Activated T-cell treated with anti-CD3 and anti-CD28 coated beads for 48 hours (primary cell): ENCODE measurements at regions not wholly inside any gene's neighbourhood (a gene's known extent, or its start where the extent isn't known, plus 50 kb on each side); places are given as distances from the start of the nearest gene placed in this dataset.

Source experiments
- DNase-seq: peaks from one replicate; pipeline ENCODE4 v3.0.0-alpha.2; 2020; ENCODE audit warnings: low read depth

DNA sequence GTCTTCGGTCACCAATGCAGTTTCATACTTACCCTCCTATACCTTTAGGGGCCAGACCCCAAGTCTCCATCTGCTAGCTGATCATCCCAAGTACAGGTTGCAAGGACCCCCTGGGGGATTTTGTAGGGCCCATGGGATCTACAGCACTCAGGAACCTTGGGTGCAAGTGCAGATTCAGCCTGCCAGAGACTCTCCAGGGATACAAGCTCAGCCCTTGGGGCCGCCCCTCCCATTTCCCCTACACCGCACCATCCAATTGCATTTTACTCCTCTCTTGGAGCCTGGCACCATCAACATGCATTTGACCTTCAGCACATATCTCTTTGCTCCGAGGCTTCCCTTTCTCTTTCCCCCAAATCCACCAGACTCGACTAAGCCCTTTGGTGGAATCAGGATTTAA, 154.7 kb upstream of the ZNF536 start:
- no peak for DNase-seq

DNA sequence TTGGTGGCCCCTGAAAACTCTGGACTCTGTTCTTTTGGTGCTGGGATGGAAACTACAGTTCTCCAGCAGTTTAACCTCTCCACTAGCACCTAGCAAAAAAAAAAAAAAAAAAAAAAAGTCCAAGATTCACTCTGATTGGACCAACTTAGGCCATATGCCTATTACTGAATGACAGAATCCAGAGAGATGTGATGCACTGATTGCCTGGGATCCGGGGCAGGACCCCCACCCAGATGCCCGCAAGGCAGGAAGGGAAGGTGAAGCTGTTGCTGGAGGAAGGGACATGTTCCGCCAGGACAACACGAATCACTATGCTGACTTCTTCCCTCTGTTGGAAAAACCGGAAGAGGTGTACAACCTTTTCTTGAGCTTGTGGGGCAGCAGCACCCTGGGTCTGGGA, 152.5 kb upstream of the ZNF536 start:
- DNase-seq, result no peak

DNA sequence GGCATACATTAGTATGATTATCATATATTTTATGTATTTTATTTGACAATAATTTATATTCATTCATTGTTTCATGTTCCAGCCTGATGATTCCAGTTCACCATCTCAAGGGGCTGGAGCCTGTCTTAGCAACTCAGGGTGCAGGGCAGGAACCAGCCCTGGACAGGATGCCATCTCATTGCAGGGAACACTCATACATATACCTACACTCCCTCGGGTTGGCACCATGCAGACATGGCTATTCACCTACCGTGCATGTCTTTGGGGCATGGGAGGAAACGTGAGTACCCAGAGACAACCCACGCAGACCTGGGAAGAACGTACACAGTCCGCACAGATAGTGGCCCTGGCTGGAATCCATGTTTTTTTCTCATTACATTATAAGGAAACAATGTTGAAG, 151.0 kb upstream of the ZNF536 start:
- no peak for DNase-seq

DNA sequence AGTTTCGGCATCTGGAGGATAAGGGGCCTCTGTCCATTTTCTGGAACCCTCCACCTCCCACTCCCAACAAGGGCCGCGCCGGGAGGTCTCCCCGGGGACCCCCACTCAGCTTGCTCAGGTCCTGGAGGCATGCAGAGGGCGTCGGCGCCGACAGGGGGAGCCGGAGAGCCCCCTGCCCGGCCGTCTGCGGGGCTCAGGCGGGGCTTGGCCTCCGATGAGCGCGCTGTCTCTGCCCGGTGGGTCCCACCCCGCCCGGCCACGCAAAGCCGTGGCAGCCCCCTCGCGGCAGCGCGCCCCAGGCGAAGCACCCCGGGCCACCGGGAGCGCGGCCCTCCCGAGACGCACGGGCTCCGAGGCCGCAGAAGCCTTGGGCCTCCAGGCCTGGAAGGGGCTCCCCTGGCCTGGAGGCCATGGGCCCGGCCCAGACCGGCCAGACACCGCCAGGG, 149.7 kb upstream of the ZNF536 start:
- no peak for DNase-seq

DNA sequence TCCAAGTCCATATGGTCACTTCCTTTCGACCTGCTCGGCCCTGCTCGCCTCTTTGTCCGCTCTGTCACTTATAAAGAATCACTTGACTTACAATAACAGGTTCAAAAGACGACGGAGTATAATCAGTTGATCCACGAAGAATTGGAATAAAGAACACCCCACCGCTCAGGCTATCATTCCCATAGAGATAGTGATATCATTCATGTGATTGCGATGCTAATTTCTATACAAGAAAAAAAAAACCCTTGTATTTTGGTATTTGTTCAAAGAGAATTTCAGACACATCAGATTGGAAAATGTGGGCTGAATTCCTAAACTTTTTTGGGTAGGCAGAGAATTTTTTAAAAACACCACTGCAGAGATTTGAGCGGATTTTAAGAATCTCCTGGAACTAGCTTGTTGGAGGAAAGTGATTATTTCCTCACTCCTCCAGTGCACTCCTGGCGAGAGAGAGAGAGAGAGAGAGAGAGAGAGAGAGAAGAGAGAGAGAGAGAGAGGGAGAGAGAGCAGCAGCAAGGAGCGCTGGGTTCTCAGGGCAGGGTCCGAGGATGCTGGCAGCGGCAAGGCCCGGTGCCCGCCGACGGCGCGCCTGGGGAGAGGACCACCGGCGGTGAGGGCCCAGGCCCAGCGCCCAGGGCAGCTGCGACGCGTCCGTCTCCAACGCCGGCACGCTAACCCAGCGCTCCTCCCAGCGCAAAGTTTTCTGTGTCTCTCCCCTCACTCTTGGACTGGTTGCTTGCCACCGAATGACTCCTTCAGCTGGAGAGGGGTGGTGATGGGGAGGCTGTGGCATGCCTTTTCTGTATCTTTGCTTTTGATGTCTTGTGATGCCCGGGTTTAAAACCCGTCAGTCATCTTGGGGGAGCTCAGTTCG, 149.0 kb upstream of the ZNF536 start:
- no peak for DNase-seq

DNA sequence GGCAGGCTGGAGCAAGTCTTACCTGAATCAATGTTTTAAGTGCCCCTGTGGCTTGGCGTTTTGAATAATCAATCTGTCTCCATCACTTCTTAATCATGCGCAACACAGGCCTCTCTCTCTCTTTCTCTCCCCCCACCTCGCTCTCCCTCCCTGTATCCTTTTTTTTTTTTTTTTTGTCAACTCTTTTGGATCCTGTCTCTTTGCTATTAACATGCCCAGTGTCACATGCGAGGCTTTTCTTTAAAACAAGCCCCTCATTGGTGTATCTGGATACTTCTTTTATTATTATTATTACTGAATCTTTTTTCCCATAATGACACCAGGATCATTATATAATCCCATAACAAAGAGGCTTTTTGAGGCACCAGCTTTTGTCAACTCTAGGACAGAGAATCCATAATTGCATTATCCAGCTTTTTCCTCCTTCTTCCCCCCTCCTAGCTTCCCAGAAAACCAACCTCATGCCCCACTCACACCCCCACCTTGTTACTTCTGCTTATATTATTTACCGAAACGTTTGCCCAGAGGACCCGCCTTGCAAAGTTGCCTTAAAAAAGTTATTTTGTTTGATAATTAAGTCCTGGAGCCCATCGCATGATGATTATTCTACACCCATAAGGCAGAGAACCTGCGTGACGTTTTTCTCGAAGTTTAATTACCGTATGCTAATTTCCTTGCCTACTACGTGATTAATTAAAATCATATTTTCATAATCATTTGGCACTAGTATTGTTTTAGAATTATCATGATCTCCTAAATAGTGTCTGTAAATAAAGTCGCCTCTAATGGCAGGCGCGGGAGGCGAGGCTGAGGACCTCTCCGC, 148.1 kb upstream of the ZNF536 start:
- no peak for DNase-seq

DNA sequence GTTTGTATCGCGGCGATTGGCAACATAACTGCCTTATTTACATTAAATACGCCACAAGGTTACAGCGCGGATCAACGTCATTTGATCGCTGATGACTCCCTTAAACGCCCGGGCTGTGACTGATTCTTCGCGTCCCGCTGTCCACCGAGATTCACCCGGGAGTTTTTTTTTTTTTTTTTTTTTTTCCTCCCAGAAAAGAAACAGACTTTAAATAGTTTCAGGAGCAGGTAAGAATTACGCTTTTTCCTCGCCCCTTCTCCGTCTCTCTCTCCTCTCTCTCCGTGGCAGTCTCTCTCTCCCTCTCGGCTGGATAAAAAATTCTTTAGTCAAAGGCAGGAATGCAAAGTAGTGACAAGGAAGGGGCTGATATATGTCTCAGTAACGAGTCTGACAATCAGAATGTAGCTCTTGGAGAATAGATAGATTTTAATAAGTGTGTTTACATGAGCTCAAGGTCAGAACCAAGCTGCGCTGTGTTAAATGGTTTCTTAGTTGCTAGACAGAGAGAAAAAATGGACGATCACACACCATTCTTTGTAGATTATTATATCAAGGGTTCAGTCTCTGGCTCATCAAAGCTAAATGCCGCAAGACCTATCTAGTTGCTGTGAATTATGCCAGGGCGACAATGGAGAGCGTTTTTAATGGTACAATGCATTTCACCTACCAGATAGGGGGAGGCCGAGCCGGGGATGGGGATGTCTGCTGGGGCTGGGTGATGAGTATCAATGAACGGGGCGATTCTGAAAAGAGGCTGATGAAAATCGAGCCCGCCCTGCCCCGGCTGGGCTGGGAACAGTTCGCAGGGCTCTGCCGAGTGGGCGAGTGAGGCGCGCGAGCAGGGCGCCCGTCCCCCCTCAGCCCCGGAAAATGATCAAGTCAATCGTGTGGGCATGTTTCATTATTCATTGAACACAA, 147.2 kb upstream of the ZNF536 start:
- DNase-seq, result no peak

DNA sequence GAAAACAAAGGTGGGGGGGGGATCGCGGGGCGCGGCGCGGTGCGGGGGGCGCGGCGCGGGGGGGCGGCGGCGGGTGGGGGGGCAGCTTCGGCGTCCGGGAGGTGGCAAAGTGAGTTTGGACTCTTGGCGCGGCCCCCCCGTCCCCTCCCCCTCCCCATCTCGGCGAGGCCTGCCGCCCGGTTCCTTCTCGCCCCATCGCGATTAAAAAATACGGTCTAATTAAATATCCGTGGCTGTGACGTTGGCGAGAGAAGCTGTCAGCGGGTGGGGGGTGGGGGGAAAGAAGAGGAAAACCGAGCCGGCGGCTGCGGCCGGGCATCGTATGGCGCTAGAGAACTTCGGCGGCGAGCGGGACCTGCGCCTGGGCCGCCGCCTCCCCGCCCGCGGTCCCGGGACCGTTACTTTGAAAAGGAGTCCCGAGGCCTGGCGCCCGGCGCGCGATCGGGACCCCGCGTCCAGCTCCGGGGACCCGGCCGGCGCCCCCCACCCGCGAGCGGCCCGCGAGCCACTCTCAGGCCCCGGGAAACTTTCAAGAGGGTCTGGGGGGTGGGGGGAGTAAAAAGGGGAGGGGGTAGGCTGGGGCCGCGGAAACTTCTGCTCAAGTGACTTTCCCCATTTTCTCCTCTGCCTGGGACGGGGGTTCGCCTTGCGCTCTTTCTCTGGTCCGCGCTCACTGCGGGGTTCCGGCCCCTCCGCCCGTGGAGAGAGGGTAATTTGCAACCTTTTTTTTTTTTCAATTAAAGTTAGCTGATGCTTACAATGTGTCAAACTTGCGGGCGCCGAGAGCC, 146.3 kb upstream of the ZNF536 start:
- no peak for DNase-seq

DNA sequence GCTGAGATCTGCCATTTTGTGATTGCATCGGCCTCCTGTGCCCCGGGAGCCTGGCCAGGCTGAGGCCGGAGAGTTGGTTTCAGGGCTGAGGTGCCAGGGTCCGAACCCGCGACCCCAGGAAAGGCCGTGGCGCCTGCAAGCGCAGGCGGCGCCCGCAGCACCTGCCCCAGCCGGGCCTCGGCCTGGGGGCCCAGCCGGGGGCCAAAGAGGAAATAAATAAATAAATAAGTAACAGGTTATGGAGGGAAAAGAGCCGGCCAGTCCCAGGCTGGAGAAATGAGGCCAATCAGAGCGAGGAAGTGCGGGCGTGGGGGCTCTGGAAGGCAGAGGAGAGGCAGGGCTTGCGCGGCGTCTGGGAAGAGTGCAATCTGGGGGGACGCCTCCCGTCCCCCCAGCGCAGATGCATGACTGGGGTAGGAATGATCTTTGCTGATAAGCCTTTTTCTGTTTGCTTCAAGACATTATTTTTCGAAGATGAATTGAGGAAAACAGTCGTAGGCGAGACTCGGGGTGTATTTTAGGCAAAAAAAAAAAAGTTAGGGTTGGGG, 145.6 kb upstream of the ZNF536 start:
- no peak for DNase-seq

DNA sequence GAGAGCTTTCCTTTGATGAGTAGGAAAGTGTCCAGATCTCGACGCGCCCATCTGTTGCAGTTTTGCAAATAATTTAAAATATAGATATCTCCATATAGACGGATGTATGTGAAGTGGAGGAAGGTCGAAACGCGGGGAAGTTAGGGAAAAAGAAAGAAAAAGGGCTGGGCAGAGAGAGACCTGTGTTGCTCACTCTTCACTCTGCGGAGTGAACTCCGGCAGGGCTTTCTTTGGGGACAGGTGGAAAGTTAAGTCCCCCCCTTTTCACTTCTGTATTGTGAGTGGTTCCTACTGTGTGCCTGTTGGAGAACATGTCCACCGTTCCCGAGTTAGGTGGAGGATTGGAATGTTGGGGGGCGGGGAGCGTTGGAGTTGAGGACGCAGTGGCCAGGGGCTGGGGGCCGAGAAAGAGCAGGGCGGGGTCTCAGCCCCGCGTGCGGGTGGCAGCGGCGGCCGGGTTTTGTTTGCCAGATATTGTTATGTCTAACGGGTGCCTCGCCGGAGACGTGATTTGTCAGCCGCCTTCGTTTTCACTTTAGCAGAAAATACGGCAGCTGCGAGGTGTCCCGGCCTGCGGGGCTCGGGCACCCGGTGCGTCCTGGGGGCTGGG, 145.1 kb upstream of the ZNF536 start:
- DNase-seq, result no peak

DNA sequence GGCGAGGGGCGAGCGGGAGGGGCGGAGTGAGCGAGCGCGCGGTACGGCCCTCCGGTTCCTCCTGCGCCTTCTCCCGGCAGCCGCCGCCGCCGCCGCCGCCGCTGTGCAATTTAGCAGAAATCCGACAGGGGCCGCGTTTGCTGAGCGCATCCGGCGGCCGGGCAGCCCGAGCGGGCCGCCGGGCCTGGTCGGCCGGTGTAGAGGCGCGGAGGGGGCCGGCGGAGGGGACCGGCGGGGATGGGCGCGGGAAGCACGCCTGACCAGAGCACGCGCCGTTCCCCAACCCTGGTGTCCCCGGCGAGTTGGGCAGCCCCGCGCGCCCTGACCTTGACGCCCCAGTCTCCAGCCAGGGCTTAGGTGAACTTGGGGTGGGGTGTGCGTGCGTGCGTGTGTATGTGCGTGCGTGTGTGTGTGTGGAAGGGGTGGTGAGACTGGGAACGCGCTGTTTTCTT, 144.5 kb upstream of the ZNF536 start:
- peak; percentile 72 for DNase-seq

DNA sequence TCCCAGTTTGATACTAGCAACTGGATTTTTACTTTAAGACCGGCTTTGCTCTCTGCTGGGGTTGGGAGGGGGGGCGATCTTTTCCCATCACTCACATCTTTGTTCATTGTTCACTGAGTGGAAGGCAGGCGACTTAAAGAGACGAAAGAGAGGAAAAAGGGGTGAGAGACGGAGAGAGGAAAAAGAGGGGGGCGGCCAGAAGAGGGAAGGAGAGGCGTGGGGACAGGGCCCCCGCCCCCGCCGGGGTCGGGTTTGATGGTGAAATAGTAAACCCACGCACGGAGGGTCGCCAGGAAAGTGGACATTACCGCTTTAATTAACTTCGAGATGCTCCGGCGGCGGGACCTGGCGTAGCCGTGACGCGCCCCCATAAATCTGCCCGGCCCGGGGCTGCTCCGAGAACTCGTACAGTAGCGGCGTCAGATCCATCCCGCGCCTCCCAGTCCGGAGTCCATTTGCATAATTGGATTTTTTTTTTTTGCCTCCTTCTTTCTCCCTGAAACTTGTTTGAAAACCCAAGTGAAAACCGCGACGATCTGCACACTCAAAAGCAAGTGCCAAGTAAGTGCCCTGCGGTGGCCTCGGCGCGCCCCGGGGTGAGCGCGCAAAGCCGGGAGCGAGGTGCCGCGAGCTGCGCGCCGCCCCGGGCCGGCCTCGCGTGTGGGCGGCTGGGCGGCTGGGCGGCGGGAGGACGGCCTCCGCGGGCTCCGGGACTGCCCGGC, 143.9 kb upstream of the ZNF536 start:
- no peak for DNase-seq

DNA sequence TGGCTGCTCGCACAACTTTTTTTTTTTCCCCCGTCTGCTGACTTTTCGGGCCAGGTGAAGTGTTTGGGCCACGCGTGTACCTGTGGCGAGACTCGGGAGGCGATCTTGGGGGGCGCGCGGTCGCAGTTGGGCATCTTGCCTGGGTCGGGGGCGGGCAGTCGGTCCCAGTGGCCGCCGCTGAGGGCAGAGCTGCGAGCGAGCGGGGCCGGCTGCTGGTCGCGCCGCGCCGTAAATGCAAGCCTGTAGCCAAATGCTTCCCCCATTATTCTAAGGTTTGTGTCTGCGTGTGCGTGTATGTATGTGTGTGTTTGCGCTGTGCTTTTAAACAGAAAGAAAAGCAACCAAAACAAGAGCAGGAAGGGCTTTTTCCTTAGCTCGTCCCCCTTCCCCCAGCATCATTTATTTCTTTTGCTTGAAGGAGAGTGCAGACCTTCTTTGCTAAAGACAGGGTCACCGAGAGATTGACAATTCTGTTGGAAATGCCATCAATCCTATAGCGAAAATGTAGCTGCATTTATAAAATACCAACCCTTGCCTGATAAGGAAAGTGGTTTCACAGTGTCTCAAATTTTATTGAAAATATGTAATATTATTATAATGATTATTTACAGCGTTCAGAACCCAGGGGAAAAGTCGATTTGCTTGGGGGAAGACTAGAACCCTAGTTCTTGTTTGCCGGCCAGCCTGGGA, 143.2 kb upstream of the ZNF536 start:
- no peak for DNase-seq

DNA sequence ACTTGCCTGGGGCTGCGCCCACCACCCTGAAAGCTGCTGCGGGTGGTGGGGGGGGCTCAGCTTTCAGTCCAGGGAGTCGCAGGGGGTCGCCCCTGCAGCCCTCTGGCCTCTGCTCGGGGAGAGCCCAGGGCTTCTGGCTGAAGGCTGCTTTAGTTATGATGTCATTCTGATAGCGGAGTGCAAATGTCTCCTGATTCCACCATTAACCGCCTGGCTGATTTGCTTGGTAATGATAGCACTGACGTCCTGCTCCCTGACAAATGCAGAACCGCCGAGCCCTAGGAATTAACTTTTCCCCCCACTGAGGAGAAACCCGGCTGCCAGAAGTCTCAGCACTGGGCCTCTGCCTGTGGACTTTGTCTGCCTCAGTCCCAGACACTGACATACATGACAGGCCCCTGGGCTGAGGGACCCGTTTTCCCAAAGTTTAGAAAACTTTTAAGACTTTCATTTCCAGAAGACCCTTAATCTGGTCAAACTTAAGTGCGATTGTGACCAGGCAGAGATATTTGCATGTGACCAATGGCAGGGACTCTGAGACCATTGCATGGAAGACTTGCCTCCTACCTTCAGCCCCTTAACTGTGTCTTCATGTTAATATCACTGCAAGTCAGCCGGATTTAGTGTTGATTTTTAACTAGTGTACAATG, 142.5 kb upstream of the ZNF536 start:
- DNase-seq, result no peak

DNA sequence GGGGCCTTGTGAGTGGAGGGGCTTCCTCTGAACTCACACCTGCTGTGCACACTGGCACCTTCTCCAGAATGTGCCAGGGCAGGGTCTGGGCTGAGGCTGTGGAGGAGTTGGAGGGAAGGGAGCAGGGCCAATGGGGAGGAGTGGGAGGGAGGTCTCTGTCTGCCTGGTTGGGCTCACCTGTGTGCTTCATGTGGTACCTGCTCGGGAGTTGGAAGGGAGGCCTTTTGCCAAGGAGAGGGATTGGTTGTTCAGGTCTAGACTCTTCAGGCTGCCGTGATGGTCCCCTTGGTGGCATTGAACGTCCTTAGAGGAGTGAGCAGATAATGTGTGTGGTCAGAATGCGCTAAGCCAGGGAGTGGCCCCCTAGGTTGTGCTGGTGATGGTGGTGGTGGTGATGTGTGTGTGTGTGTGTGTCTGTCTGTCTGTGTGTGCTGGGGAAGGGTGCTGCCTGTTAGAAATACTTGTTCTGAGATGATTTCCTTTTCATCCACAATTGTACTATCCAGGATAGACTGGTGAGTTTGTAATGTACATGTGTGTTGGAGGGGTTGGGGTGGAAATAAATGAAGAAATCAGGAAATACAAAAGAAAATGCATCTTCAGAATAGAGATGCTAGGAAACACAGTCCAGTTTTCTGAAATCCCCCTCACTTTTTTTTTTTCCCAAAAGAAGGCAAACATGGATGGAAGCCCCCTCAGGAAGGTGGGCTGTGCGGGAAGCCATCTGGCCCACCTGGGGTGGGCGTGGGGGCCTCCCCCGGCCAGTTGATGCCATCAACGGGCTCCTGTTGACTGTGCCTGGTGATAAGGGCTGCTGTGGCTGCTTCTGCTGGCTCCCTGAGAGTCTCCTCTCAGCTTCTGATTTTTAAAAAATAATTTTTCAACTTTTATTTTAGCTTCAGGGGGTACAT, 140.5 kb upstream of the ZNF536 start:
- DNase-seq, result no peak

DNA sequence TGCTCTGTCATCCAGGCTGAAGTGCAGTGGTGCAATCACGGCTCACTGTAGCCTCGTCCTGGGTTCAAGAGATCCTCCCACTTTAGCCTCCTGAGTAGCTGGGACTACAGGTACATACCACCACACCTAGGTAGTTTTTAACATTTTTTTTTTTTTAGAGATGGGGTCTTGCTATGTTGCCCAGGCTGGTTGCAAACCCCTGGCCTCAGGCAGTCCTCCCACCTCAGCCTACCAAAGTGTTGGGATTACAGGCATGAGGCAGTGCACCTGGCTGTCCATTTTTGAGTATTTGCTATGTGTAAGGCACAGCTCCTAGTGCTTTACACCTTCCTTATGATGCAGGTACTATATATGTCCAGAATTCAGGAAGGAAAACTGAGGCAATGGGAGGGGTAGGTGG, 138.8 kb upstream of the ZNF536 start:
- no peak for DNase-seq

DNA sequence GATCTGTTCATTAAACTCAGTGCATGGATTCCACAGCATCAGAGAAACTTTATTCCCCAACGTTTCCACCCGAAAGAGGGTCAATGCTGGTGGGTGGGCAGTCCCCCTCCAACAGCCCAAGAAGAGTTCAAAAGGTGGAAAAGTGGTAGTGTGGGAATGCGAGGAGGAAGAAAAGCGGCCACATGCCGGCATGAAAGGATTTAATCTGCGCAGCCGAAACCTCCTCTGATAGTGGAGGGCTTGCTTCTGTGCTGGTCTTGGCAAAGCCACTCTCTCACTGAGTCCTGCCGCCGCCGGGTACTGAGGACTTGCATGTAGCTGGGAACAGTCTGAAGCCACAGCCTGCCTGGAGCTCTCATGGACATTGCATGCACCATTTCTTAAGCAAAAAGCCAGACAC, 136.2 kb upstream of the ZNF536 start:
- DNase-seq, result no peak

DNA sequence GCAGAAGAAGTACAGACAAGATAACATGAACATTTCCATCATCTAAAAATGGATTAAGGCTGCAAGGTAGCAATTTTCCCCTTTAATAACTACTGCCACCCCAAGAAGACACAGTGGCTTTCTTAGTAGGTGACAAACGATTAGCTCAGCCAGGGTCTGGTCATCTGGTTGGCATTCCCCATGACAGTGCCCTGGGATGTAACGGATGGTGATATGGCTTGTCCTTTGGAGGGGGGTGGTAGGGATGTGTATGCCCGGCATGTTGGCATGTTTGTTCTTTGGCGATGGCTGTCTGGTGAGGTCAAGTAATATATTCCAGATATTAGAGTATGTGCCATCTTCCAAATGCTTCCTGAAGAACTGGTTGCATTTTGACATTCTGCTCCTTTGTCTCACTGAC, 135.6 kb upstream of the ZNF536 start:
- DNase-seq, result no peak
